ENCODE measurements at regions not wholly inside any gene's neighbourhood (a gene's known extent, or its start where the extent isn't known, plus 50 kb on each side); places are given as distances from the start of the nearest gene placed in this dataset.
A peak's percentile ranks its signal among the peaks of the same experiment; 100 is the strongest.

GRCh38 chr6:40164345-40164755 is 230.1 kb upstream of the MOCS1 start:
- H3K9me3 ChIP-seq (ENCODE audit: control insufficient read depth in 2 of 2, insufficient read depth in 1 of 2, low read length in 1 of 2): no peaks in the 10 kb centered on the region
- no peaks in the 10 kb centered on the region for H3K4me1 ChIP-seq (ENCODE audit: control insufficient read depth in 2 of 2, insufficient read depth in 2 of 2, low read length in 2 of 2)
- H3K4me3 ChIP-seq (ENCODE audit: low read length in 2 of 2): no peak overlapping the region
- H3K27ac ChIP-seq (ENCODE audit: low read depth in 1 of 2, low read length in 1 of 2): no peak overlapping the region
- no peak for DNase-seq (ENCODE audit: low read depth in 6 of 9, low spot score in 9 of 9)
- H3K36me3 ChIP-seq (ENCODE audit: control insufficient read depth in 2 of 2, insufficient read depth in 2 of 2, low read length in 1 of 2): no peaks in the 10 kb centered on the region
- no peaks in the 10 kb centered on the region for H3K27me3 ChIP-seq (ENCODE audit: control insufficient read depth in 2 of 2, insufficient read depth in 1 of 2, low read length in 1 of 2)
- WGBS: 94% methylated on average over 8 of the region's 8 CpGs

- no peaks in the 10 kb centered on the region for H3K9me3 ChIP-seq (ENCODE audit: control insufficient read depth in 2 of 2, insufficient read depth in 1 of 2, low read length in 1 of 2)
- DNase-seq (ENCODE audit: low read depth in 6 of 9, low spot score in 9 of 9): no peak
- H3K27me3 ChIP-seq (ENCODE audit: control insufficient read depth in 2 of 2, insufficient read depth in 1 of 2, low read length in 1 of 2): no peaks in the 10 kb centered on the region
- 83% methylated on average over 7 of the region's 7 CpGs for WGBS
- no peaks in the 10 kb centered on the region for H3K36me3 ChIP-seq (ENCODE audit: control insufficient read depth in 2 of 2, insufficient read depth in 2 of 2, low read length in 1 of 2)
- no peak overlapping the region for H3K27ac ChIP-seq (ENCODE audit: low read depth in 1 of 2, low read length in 1 of 2)
- no peak overlapping the region for H3K4me3 ChIP-seq (ENCODE audit: low read length in 2 of 2)
- no peaks in the 10 kb centered on the region for H3K4me1 ChIP-seq (ENCODE audit: control insufficient read depth in 2 of 2, insufficient read depth in 2 of 2, low read length in 2 of 2)
Observed at GRCh38 chr6:40163924-40164323, 229.7 kb upstream of the MOCS1 start.

- Histone ChIP-seq H3K4me3 (ENCODE audit: low read length in 2 of 2) (no peak overlapping the region), H3K36me3 (ENCODE audit: control insufficient read depth in 2 of 2, insufficient read depth in 2 of 2, low read length in 1 of 2) (no peaks in the 10 kb centered on the region), H3K27me3 (ENCODE audit: control insufficient read depth in 2 of 2, insufficient read depth in 1 of 2, low read length in 1 of 2) (no peaks in the 10 kb centered on the region), H3K27ac (ENCODE audit: low read depth in 1 of 2, low read length in 1 of 2) (no peak overlapping the region), H3K4me1 (ENCODE audit: control insufficient read depth in 2 of 2, insufficient read depth in 2 of 2, low read length in 2 of 2) (no peaks in the 10 kb centered on the region), H3K9me3 (ENCODE audit: control insufficient read depth in 2 of 2, insufficient read depth in 1 of 2, low read length in 1 of 2) (no peaks in the 10 kb centered on the region)
- 88% methylated on average over 5 of the region's 5 CpGs for WGBS
- no peak for DNase-seq (ENCODE audit: low read depth in 6 of 9, low spot score in 9 of 9)
Observed at GRCh38 chr6:40162074-40162473, 227.8 kb upstream of the MOCS1 start.

- Histone ChIP-seq H3K27ac (ENCODE audit: low read depth in 1 of 2, low read length in 1 of 2) (no peak overlapping the region), H3K9me3 (ENCODE audit: control insufficient read depth in 2 of 2, insufficient read depth in 1 of 2, low read length in 1 of 2) (no peaks in the 10 kb centered on the region), H3K27me3 (ENCODE audit: control insufficient read depth in 2 of 2, insufficient read depth in 1 of 2, low read length in 1 of 2) (no peaks in the 10 kb centered on the region), H3K4me3 (ENCODE audit: low read length in 2 of 2) (no peak overlapping the region), H3K4me1 (ENCODE audit: control insufficient read depth in 2 of 2, insufficient read depth in 2 of 2, low read length in 2 of 2) (no peaks in the 10 kb centered on the region), H3K36me3 (ENCODE audit: control insufficient read depth in 2 of 2, insufficient read depth in 2 of 2, low read length in 1 of 2) (no peaks in the 10 kb centered on the region)
- WGBS: 82% methylated on average over 3 of the region's 3 CpGs
- no peak for DNase-seq (ENCODE audit: low read depth in 6 of 9, low spot score in 9 of 9)
Observed at GRCh38 chr6:40160826-40161225, 226.6 kb upstream of the MOCS1 start.

- no peak overlapping the region for H3K27ac ChIP-seq (ENCODE audit: low read depth in 1 of 2, low read length in 1 of 2)
- WGBS: 86% methylated on average over 2 of the region's 2 CpGs
- no peaks in the 10 kb centered on the region for H3K36me3 ChIP-seq (ENCODE audit: control insufficient read depth in 2 of 2, insufficient read depth in 2 of 2, low read length in 1 of 2)
Observed at GRCh38 chr6:40159865-40160264, 225.6 kb upstream of the MOCS1 start.

GRCh38 chr6:40152701-40153436 is 218.6 kb upstream of the MOCS1 start:
- Histone ChIP-seq H3K27ac (ENCODE audit: low read depth in 1 of 2, low read length in 1 of 2) (no peak overlapping the region), H3K27me3 (ENCODE audit: control insufficient read depth in 2 of 2, insufficient read depth in 1 of 2, low read length in 1 of 2) (no peaks in the 10 kb centered on the region), H3K9me3 (ENCODE audit: control insufficient read depth in 2 of 2, insufficient read depth in 1 of 2, low read length in 1 of 2) (no peaks in the 10 kb centered on the region), H3K4me3 (ENCODE audit: low read length in 2 of 2) (no peak overlapping the region), H3K4me1 (ENCODE audit: control insufficient read depth in 2 of 2, insufficient read depth in 2 of 2, low read length in 2 of 2) (no peaks in the 10 kb centered on the region), H3K36me3 (ENCODE audit: control insufficient read depth in 2 of 2, insufficient read depth in 2 of 2, low read length in 1 of 2) (no peaks in the 10 kb centered on the region)
- DNase-seq (ENCODE audit: low read depth in 6 of 9, low spot score in 9 of 9): no peak
- 91% methylated on average over 9 of the region's 9 CpGs for WGBS

More at GRCh38 chr6:40159865-40160264, 225.6 kb upstream of the MOCS1 start:
- no peak for DNase-seq (ENCODE audit: low read depth in 6 of 9, low spot score in 9 of 9)
- Histone ChIP-seq H3K4me3 (ENCODE audit: low read length in 2 of 2) (no peak overlapping the region), H3K27me3 (ENCODE audit: control insufficient read depth in 2 of 2, insufficient read depth in 1 of 2, low read length in 1 of 2) (no peaks in the 10 kb centered on the region), H3K9me3 (ENCODE audit: control insufficient read depth in 2 of 2, insufficient read depth in 1 of 2, low read length in 1 of 2) (no peaks in the 10 kb centered on the region), H3K4me1 (ENCODE audit: control insufficient read depth in 2 of 2, insufficient read depth in 2 of 2, low read length in 2 of 2) (no peaks in the 10 kb centered on the region)

- no peak for DNase-seq (ENCODE audit: low read depth in 6 of 9, low spot score in 9 of 9)
- no peak overlapping the region for H3K27ac ChIP-seq (ENCODE audit: low read depth in 1 of 2, low read length in 1 of 2)
- H3K4me1 ChIP-seq (ENCODE audit: control insufficient read depth in 2 of 2, insufficient read depth in 2 of 2, low read length in 2 of 2): no peaks in the 10 kb centered on the region
- no peak overlapping the region for H3K4me3 ChIP-seq (ENCODE audit: low read length in 2 of 2)
- H3K9me3 ChIP-seq (ENCODE audit: control insufficient read depth in 2 of 2, insufficient read depth in 1 of 2, low read length in 1 of 2): no peaks in the 10 kb centered on the region
- no peaks in the 10 kb centered on the region for H3K27me3 ChIP-seq (ENCODE audit: control insufficient read depth in 2 of 2, insufficient read depth in 1 of 2, low read length in 1 of 2)
- no peaks in the 10 kb centered on the region for H3K36me3 ChIP-seq (ENCODE audit: control insufficient read depth in 2 of 2, insufficient read depth in 2 of 2, low read length in 1 of 2)
Observed at GRCh38 chr6:40152196-40152595, 217.9 kb upstream of the MOCS1 start.

- Histone ChIP-seq H3K4me3 (ENCODE audit: low read length in 2 of 2) (no peak overlapping the region), H3K27ac (ENCODE audit: low read depth in 1 of 2, low read length in 1 of 2) (no peak overlapping the region), H3K27me3 (ENCODE audit: control insufficient read depth in 2 of 2, insufficient read depth in 1 of 2, low read length in 1 of 2) (no peaks in the 10 kb centered on the region), H3K36me3 (ENCODE audit: control insufficient read depth in 2 of 2, insufficient read depth in 2 of 2, low read length in 1 of 2) (no peaks in the 10 kb centered on the region), H3K9me3 (ENCODE audit: control insufficient read depth in 2 of 2, insufficient read depth in 1 of 2, low read length in 1 of 2) (no peaks in the 10 kb centered on the region), H3K4me1 (ENCODE audit: control insufficient read depth in 2 of 2, insufficient read depth in 2 of 2, low read length in 2 of 2) (no peaks in the 10 kb centered on the region)
- peak in 1 of 9 donors; percentile 24 for DNase-seq (ENCODE audit: low read depth in 6 of 9, low spot score in 9 of 9)
- WGBS: 89% methylated on average over 2 of the region's 2 CpGs
Observed at GRCh38 chr6:40148882-40149573, 214.8 kb upstream of the MOCS1 start.

- DNase-seq (ENCODE audit: low read depth in 6 of 9, low spot score in 9 of 9): no peak
- H3K27ac ChIP-seq (ENCODE audit: low read depth in 1 of 2, low read length in 1 of 2): no peak overlapping the region
- 93% methylated on average over 3 of the region's 3 CpGs for WGBS
Observed at GRCh38 chr6:40146902-40147301, 212.6 kb upstream of the MOCS1 start.

More at GRCh38 chr6:40146902-40147301, 212.6 kb upstream of the MOCS1 start:
- Histone ChIP-seq H3K4me3 (ENCODE audit: low read length in 2 of 2) (no peak overlapping the region), H3K4me1 (ENCODE audit: control insufficient read depth in 2 of 2, insufficient read depth in 2 of 2, low read length in 2 of 2) (no peaks in the 10 kb centered on the region), H3K36me3 (ENCODE audit: control insufficient read depth in 2 of 2, insufficient read depth in 2 of 2, low read length in 1 of 2) (no peaks in the 10 kb centered on the region), H3K27me3 (ENCODE audit: control insufficient read depth in 2 of 2, insufficient read depth in 1 of 2, low read length in 1 of 2) (no peaks in the 10 kb centered on the region), H3K9me3 (ENCODE audit: control insufficient read depth in 2 of 2, insufficient read depth in 1 of 2, low read length in 1 of 2) (no peaks in the 10 kb centered on the region)
